KMS-11 (cell line): ENCODE measurements at regions not wholly inside any gene's neighbourhood (a gene's known extent, or its start where the extent isn't known, plus 50 kb on each side); places are given as distances from the start of the nearest gene placed in this dataset.

Experiments
- H2AFZ ChIP-seq: fragments of 200-600 bp; sonication (generic); 2 replicates; pipeline ENCODE4 v1.6.1; 2016; ENCODE audit warnings: antibody characterized with exemption, mixed run types, low read depth
- H3K27ac ChIP-seq: fragments of 200-600 bp; sonication (generic); 2 replicates; pipeline ENCODE4 v1.6.1; 2016; ENCODE audit warnings: mild to moderate bottlenecking, mixed run types
- H3K27me3 ChIP-seq: fragments of 200-600 bp; sonication (generic); 2 replicates; pipeline ENCODE4 v1.6.1; 2017; ENCODE audit warnings: mild to moderate bottlenecking, low read depth, mixed run types, moderate library complexity; ENCODE audit not compliant: insufficient read depth
- H3K36me3 ChIP-seq: fragments of 200-600 bp; sonication (generic); 2 replicates; pipeline ENCODE4 v1.6.1; 2017; ENCODE audit warnings: mild to moderate bottlenecking, mixed run types; ENCODE audit not compliant: insufficient read depth
- H3K4me1 ChIP-seq: fragments of 200-600 bp; sonication (generic); 2 replicates; pipeline ENCODE4 v1.6.1; 2016; ENCODE audit warnings: mild to moderate bottlenecking, low read depth, mixed run types; ENCODE audit not compliant: poor library complexity, severe bottlenecking
- H3K4me2 ChIP-seq: fragments of 200-600 bp; sonication (generic); 2 replicates; pipeline ENCODE4 v1.7.0; 2016; ENCODE audit warnings: mild to moderate bottlenecking, mixed run types
- H3K4me3 ChIP-seq: fragments of 200-600 bp; sonication (generic); IDR thresholded peaks from 2 replicates; pipeline ENCODE4 v1.6.1; 2017; ENCODE audit warnings: low read depth, low read length, mixed read lengths; ENCODE audit not compliant: insufficient read depth
- H3K79me2 ChIP-seq: fragments of 200-600 bp; sonication (generic); 2 replicates; pipeline ENCODE4 v1.6.1; 2016; ENCODE audit warnings: low read depth, mixed run types; ENCODE audit not compliant: insufficient read depth
- H3K9ac ChIP-seq: fragments of 200-600 bp; sonication (generic); 2 replicates; pipeline ENCODE4 v1.6.1; 2016; ENCODE audit warnings: mild to moderate bottlenecking, mixed run types
- H4K20me1 ChIP-seq: fragments of 200-600 bp; sonication (generic); 2 replicates; pipeline ENCODE4 v1.6.1; 2016; ENCODE audit warnings: mild to moderate bottlenecking, mixed run types; ENCODE audit not compliant: insufficient read depth
- CTCF ChIP-seq: fragments of 200-600 bp; sonication (generic); conservative IDR thresholded peaks from 2 replicates; pipeline ENCODE4 v1.6.1; 2017; ENCODE audit warnings: low read depth, mild to moderate bottlenecking, antibody characterized with exemption, low read length, moderate library complexity, mixed read lengths

GRCh38 chr22:25368271-25368670, 148.8 kb downstream of the CRYBB2 start:
- no peaks in the 10 kb centered on the region for H4K20me1 ChIP-seq
- H3K4me1 ChIP-seq = no peaks in the 10 kb centered on the region
- H3K36me3 ChIP-seq = no peaks in the 10 kb centered on the region
- no peak overlapping the region for H2AFZ ChIP-seq
- H3K4me3 ChIP-seq = no peak overlapping the region
- H3K79me2 ChIP-seq = no peaks in the 10 kb centered on the region
- no peak for TF ChIP-seq CTCF
- no peak overlapping the region for H3K4me2 ChIP-seq
- H3K27ac ChIP-seq = no peak overlapping the region
- no peak overlapping the region for H3K9ac ChIP-seq
- H3K27me3 ChIP-seq = no peaks in the 10 kb centered on the region

GRCh38 chr22:25369041-25369440, 149.6 kb downstream of the CRYBB2 start:
- H3K79me2 ChIP-seq = no peaks in the 10 kb centered on the region
- no peak overlapping the region for H3K9ac ChIP-seq
- H3K36me3 ChIP-seq = no peaks in the 10 kb centered on the region
- H2AFZ ChIP-seq = no peak overlapping the region
- H3K4me1 ChIP-seq = no peaks in the 10 kb centered on the region
- no peak overlapping the region for H3K4me2 ChIP-seq
- TF ChIP-seq CTCF = no peak
- no peaks in the 10 kb centered on the region for H3K27me3 ChIP-seq
- H4K20me1 ChIP-seq = no peaks in the 10 kb centered on the region
- no peak overlapping the region for H3K27ac ChIP-seq
- no peak overlapping the region for H3K4me3 ChIP-seq

GRCh38 chr22:25370322-25370721, 150.9 kb downstream of the CRYBB2 start:
- Histone ChIP-seq H3K27me3 (no peaks in the 10 kb centered on the region), H3K36me3 (no peaks in the 10 kb centered on the region), H2AFZ (no peak overlapping the region), H3K9ac (no peak overlapping the region), H3K4me1 (no peaks in the 10 kb centered on the region), H3K4me3 (no peak overlapping the region), H3K79me2 (no peaks in the 10 kb centered on the region), H4K20me1 (no peaks in the 10 kb centered on the region), H3K4me2 (no peak overlapping the region), H3K27ac (no peak overlapping the region)
- TF ChIP-seq CTCF = no peak

- no peaks in the 10 kb centered on the region for H4K20me1 ChIP-seq
- H3K4me1 ChIP-seq = no peaks in the 10 kb centered on the region
- no peak overlapping the region for H2AFZ ChIP-seq
- H3K36me3 ChIP-seq = no peaks in the 10 kb centered on the region
- no peak overlapping the region for H3K4me3 ChIP-seq
- H3K9ac ChIP-seq = no peak overlapping the region
- H3K27me3 ChIP-seq = no peaks in the 10 kb centered on the region
- H3K27ac ChIP-seq = no peak overlapping the region
- no peaks in the 10 kb centered on the region for H3K79me2 ChIP-seq
- H3K4me2 ChIP-seq = no peak overlapping the region
- no peak for TF ChIP-seq CTCF
These were observed 152.7 kb downstream of the CRYBB2 start for GRCh38 chr22:25372000-25372595.

- no peak overlapping the region for H3K9ac ChIP-seq
- H3K27me3 ChIP-seq = no peaks in the 10 kb centered on the region
- no peak for TF ChIP-seq CTCF
- H3K27ac ChIP-seq = no peak overlapping the region
- H3K4me2 ChIP-seq = no peak overlapping the region
- no peak overlapping the region for H2AFZ ChIP-seq
- H3K4me3 ChIP-seq = no peak overlapping the region
- H4K20me1 ChIP-seq = no peaks in the 10 kb centered on the region
- no peaks in the 10 kb centered on the region for H3K4me1 ChIP-seq
- no peaks in the 10 kb centered on the region for H3K36me3 ChIP-seq
- no peaks in the 10 kb centered on the region for H3K79me2 ChIP-seq
These were observed 154.5 kb downstream of the CRYBB2 start for GRCh38 chr22:25373961-25374360.
